C4-2B (cell line): ENCODE measurements at regions not wholly inside any gene's neighbourhood (a gene's known extent, or its start where the extent isn't known, plus 50 kb on each side); places are given as distances from the start of the nearest gene placed in this dataset.

Experiments used
- H3K27ac ChIP-seq: fragments of 450-650 bp; 2 replicates; pipeline ENCODE4 v1.5.1; 2017
- CTCF ChIP-seq: fragments of 450-650 bp; conservative IDR thresholded peaks from 2 replicates; pipeline ENCODE4 v1.5.1; 2017; ENCODE audit warnings: mild to moderate bottlenecking
- ZFX ChIP-seq: fragments of 450-650 bp; IDR thresholded peaks from 2 replicates; pipeline ENCODE4 v1.6.1; 2017

DNA sequence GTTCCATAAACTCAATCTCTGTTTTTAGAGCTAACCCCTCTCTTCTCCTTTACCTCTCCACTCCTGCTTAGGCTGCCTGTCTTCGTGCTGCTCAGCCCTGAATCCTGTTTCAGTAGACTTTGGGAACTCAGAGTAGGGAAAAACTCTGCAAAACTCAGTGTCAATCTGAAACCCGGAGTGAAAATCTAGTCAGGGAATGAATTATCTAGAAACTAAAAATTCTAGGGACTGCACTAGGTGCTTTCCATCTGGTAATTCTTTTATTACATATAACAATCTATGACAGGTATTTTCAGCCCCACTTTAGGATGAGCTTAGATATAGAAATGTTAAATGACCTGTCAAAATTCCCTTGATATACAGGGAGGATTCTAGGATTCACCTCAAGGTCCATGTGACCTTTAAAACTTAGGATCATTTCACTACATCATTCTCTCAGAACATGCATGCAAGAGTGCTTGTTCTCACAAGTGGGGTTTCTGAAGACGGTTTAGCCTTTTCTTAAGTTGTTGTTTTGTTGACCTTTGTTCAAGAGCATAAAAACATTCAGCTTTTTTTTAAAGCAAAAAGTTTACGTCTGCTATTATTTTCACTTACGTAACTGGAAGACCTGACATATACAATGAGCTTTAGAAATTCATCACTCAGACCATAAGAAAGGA lies 108.2 kb upstream of the MBNL1 start:
- TF ChIP-seq ZFX = no peak
- no peak for TF ChIP-seq CTCF
- no peak overlapping the region for H3K27ac ChIP-seq

DNA sequence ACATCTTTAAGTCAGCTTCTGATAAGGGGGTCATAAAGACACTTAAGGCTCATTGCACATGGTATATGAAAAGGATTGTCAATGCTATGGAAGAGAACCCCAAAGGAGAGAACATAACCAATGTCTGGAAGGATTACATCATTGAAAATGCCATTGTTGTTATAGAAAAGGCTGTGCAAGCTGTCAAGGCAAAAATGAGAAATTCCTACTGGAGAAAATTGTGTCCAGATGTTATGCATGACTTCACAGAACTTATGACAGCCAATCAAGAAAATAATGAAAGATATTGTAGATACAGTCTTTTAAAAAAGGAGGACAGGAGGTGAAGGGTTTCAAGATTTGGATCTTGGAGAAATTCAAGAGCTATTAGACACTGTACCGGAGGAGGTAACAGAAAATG lies 96.3 kb upstream of the MBNL1 start:
- TF ChIP-seq ZFX (no peak), CTCF (no peak)
- no peak overlapping the region for H3K27ac ChIP-seq

DNA sequence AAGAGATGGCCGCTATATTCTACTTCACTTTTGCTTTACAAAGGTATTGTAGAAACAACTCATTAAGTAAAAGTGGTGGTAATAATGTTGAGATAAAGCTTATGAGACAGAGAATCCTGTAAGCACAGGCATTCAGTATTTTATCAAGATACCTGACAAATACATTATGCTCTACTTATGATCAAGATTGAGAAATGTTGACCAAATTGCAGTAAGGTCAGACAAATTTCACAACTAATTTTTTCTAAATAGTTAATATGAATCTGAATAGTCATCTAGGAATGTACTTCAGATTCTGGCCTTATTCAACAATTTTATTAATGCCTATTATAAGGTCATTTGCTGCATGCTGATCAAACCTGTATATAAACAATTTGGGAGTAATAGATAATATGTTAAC lies 95.1 kb upstream of the MBNL1 start:
- no peak overlapping the region for H3K27ac ChIP-seq
- TF ChIP-seq ZFX (no peak), CTCF (no peak)

DNA sequence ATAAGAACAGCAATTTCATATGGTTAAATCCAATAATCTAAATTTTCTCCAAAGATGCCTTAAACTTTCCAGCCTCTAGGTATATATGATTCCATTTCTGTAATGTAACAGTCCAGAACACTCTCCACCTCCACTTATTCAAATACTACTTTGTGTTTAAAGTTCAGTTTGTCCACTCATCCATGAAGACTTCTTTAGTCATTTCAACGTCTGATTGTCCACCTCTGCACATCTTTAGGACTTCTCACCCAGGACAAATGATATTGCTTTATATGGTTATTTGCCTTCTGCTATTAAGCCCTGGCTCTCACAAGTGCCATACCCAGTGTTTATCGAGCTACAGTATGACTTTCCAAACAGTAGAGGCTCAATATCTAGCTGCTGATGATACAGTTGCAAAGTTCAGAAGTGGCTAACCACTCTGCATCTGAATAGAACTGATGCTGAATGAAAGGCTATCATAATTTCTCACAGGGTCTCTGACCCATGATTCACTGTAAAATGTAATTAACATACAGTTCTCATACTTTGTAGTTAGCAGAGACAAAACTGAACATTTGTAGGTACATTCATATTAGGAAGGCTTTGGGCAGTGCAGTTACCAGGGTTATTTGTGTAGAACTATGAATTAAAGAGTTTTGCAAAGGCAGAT lies 93.7 kb upstream of the MBNL1 start:
- TF ChIP-seq ZFX (no peak), CTCF (no peak)
- no peak overlapping the region for H3K27ac ChIP-seq

DNA sequence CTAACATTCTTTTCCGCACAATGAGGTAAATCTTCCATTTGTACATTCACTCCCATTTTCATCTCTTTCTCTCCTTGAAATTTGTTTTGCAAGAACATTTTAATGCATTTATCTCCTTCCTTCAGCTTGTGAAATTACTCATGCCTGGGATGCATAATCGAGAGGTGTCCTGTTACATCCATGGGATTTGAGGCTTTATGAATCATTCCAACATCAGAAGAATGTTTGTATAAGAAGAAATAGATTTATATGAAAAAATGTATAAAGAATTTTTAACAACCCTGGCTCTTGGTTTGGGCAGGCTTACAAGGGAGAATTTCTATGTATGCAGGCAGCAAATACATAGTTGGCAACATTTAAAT lies 93.2 kb upstream of the MBNL1 start:
- no peak overlapping the region for H3K27ac ChIP-seq
- no peak for TF ChIP-seq CTCF
- TF ChIP-seq ZFX = no peak

- no peak for TF ChIP-seq CTCF
- no peak for TF ChIP-seq ZFX
- no peak overlapping the region for H3K27ac ChIP-seq
These were observed 92.5 kb upstream of the MBNL1 start for GRCh38 chr3:152176241-152176640.

GRCh38 chr3:152176998-152177397 lies 91.7 kb upstream of the MBNL1 start:
- TF ChIP-seq ZFX = no peak
- H3K27ac ChIP-seq = no peak overlapping the region

- H3K27ac ChIP-seq = no peak overlapping the region
- TF ChIP-seq ZFX (no peak), CTCF (no peak)
These were observed 91.0 kb upstream of the MBNL1 start for GRCh38 chr3:152177757-152178156.
